ENCODE measurements at regions not wholly inside any gene's neighbourhood (a gene's known extent, or its start where the extent isn't known, plus 50 kb on each side); places are given as distances from the start of the nearest gene placed in this dataset.

DNA sequence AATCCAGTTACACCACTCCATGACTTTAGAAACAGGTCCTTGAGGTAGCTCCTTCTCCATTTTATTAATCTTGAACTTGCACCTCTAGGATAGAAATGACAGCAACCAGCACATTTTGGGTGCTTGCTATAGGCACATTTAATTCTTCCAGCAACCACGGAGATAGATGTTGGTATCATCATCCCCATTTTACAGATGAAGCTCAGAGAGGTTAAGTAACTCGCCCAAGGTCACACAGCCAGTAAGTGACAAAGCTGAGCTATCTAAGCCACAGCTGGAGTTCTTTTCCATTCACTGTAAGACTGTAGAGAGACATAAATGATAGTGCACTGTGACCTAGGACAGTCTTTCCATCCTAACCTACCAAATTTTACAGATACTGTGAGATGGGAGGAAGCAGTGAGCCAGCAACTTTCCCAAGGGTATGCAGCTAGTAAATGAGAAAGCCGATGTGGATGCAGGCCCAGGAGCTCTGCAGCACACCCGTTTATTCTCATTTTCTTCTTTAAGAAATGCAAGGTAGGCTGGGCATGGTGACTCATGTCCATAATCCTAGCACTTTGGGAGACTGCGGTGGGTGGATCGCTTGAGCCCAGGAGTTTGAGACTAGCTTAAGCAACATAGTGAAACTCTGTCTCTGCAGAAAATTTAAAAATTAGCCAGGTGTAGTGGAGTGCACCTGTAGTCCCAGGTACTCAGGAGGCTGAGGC, 103.2 kb downstream of the TBX5 start:
- peaks cover 0 to 16% of the 10 kb centered on the region in 2 donors for H3K27me3 ChIP-seq
- no peaks in the 10 kb centered on the region for H3K36me3 ChIP-seq
- intact Hi-C loops (cut with DNase I) = no loop called here
- DNase-seq (no peak), ATAC-seq (no peak)
- H3K4me1 ChIP-seq = no peaks in the 10 kb centered on the region
- H3K4me3 ChIP-seq = no peak overlapping the region
- no peaks in the 10 kb centered on the region for H3K9me3 ChIP-seq
- TF ChIP-seq, protein P1, sequence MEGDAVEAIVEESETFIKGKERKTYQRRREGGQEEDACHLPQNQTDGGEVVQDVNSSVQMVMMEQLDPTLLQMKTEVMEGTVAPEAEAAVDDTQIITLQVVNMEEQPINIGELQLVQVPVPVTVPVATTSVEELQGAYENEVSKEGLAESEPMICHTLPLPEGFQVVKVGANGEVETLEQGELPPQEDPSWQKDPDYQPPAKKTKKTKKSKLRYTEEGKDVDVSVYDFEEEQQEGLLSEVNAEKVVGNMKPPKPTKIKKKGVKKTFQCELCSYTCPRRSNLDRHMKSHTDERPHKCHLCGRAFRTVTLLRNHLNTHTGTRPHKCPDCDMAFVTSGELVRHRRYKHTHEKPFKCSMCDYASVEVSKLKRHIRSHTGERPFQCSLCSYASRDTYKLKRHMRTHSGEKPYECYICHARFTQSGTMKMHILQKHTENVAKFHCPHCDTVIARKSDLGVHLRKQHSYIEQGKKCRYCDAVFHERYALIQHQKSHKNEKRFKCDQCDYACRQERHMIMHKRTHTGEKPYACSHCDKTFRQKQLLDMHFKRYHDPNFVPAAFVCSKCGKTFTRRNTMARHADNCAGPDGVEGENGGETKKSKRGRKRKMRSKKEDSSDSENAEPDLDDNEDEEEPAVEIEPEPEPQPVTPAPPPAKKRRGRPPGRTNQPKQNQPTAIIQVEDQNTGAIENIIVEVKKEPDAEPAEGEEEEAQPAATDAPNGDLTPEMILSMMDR (IDR thresholded peaks at IDR 0.05) = no peak
- H3K27ac ChIP-seq = no peak overlapping the region

DNA sequence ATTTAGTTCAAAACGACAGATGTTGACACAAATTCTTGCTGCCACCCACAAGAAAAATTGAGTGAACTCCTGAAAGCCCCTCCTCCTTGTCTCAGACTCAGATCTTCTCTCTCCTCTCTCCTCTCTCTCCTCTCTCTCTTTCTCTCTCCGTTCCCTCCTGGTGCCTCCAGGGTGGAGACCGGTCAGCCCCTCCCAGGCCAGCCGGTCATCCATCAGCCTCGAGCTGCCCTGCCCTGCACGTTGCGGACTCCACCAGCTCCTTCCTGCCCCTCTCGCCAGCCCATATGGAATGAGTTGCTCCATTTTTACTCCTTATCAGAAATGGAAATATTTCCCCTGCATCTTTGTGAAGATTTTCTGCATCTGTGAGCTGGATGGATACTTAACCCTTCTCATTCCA, 103.8 kb downstream of the TBX5 start:
- Histone ChIP-seq H3K27ac (no peak overlapping the region), H3K9me3 (no peaks in the 10 kb centered on the region), H3K36me3 (no peaks in the 10 kb centered on the region), H3K4me3 (no peak overlapping the region), H3K27me3 (peaks cover 0 to 16% of the 10 kb centered on the region in 2 donors), H3K4me1 (no peaks in the 10 kb centered on the region)
- TF ChIP-seq, protein P1 (IDR thresholded peaks at IDR 0.05) = no peak
- intact Hi-C loops (cut with DNase I) = no loop called here
- no peak for ATAC-seq
- no peak for DNase-seq

DNA sequence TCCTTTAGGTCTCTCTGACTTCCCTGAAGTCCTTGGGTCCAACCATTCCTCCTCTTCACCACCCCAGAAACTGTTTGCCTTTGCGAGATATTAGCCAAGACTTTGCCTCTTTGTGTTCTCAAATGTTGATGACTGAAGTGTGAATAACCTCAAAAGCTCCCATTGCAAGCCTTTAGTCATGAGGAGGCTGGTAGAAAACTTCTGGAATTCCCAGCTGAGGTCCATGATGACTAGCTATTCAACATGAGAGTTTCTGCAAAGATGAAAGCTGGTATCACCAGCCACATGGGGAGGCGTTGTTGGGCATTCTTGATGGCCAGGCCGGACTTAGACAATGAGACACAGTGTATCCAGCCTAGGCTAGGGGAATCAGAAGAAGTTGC, 111.7 kb downstream of the TBX5 start:
- Histone ChIP-seq H3K4me3 (no peak overlapping the region), H3K27me3 (no peaks in the 10 kb centered on the region), H3K4me1 (no peaks in the 10 kb centered on the region), H3K9me3 (peaks cover 0 to 13% of the 10 kb centered on the region in 2 donors), H3K27ac (no peak overlapping the region), H3K36me3 (no peaks in the 10 kb centered on the region)
- DNase-seq = no peak
- intact Hi-C loops (cut with DNase I) = no loop called here
- TF ChIP-seq, protein P1 (IDR thresholded peaks at IDR 0.05) = no peak
- ATAC-seq = no peak

DNA sequence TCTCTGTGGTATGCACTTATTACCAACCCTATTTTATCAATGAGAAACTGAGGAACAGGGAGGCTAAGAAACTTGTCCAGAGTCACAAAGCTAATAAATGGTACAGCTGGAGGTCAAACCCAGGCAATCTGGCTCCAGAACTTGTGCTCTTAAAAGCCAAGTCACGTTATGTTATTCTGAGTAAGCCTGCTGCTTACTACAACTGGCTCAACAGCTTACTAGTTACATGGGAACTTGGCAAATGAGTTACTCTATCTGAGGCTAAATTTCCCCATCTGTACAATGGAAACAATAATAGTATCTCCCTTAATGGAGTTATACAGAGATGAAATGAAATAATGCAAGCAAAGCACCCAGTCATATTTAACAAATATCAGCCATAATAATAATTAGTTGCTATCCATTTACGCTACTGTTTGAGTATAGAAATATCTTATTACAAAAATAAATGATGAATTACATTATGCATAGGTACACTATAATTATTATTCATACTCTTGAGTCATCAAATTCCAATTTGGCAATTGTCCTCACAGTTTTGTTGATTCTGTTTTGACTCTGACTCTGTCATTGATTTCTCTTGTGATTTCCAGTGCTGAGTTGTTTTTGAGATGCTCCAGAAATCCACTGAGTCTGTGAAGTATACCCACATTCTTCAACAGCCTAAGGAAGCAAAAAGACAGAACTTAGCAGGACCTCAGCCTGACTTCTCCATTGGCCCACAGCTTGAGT, 112.2 kb downstream of the TBX5 start:
- Histone ChIP-seq H3K27me3 (no peaks in the 10 kb centered on the region), H3K9me3 (peaks cover 0 to 13% of the 10 kb centered on the region in 2 donors), H3K27ac (no peak overlapping the region), H3K4me1 (no peaks in the 10 kb centered on the region), H3K36me3 (no peaks in the 10 kb centered on the region), H3K4me3 (no peak overlapping the region)
- ATAC-seq (no peak), DNase-seq (no peak)
- intact Hi-C loops (cut with DNase I) = no loop called here
- TF ChIP-seq, protein P1 (IDR thresholded peaks at IDR 0.05) = no peak

DNA sequence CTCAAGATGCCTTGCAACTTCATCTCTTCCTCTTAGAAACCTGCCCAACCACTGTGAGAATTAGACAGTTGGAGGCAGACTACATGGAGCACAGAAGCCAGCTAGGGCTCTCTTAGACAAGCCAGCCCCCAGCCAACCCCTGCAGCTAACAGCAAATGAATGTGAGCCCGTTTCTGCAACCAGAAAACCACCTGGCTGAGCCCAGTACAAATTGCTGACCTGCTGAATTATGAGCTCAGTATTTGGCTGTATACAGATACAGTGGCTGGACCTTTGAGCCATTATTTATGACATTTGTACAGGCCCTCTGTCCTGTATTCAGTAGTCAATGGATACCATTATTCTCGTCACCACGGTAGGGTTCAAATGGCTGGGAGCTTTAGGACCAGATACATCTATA, 112.9 kb downstream of the TBX5 start:
- Histone ChIP-seq H3K36me3 (no peaks in the 10 kb centered on the region), H3K4me1 (no peaks in the 10 kb centered on the region), H3K9me3 (peaks cover 0 to 13% of the 10 kb centered on the region in 2 donors), H3K27me3 (no peaks in the 10 kb centered on the region), H3K4me3 (no peak overlapping the region), H3K27ac (no peak overlapping the region)
- no peak for DNase-seq
- intact Hi-C loops (cut with DNase I) = no loop called here
- no peak for ATAC-seq
- TF ChIP-seq, protein P1 (IDR thresholded peaks at IDR 0.05) = no peak

Data from left lung (tissue), 4 donors.